HEK293T (cell line): ENCODE measurements at regions not wholly inside any gene's neighbourhood (a gene's known extent, or its start where the extent isn't known, plus 50 kb on each side); places are given as distances from the start of the nearest gene placed in this dataset.
"Not testable (repeated sequence)": the region's sequence is repeated elsewhere in the genome, so short reads cannot be mapped to it uniquely, and the experiment has no call there.

Experiments used
- CTCF ChIA-PET: fragments of 350-600 bp; formaldehyde crosslinking; extraction: SDS; loops from one replicate; lab custom pipeline; 2021; ENCODE audit warnings: antibody characterized with exemption, inconsistent platforms; lab: Yijun Ruan, JAX
- POLR2A ChIA-PET: fragments of 350-600 bp; formaldehyde crosslinking; extraction: SDS; loops from one replicate; lab custom pipeline; 2020; ENCODE audit warnings: antibody characterized with exemption, inconsistent platforms; lab: Yijun Ruan, JAX
- DNase-seq: peaks from one replicate; pipeline ENCODE4 v3.0.0; 2012; ENCODE audit warnings: mixed read lengths; ENCODE audit errors: extremely low spot score
- ARNT ChIP-seq: fragments of 450-650 bp; IDR thresholded peaks from 2 replicates; pipeline ENCODE4 v1.6.1; 2017; ENCODE audit warnings: mild to moderate bottlenecking
- BHLHE40 ChIP-seq: fragments of 450-650 bp; IDR thresholded peaks from 2 replicates; pipeline ENCODE4 v1.6.1; 2016; ENCODE audit warnings: mild to moderate bottlenecking, moderate library complexity, borderline replicate concordance
- CTBP1 ChIP-seq: fragments of 450-650 bp; IDR thresholded peaks from 2 replicates; pipeline ENCODE4 v1.6.1; 2016; ENCODE audit warnings: borderline replicate concordance
- ELF4 ChIP-seq: fragments of 450-650 bp; IDR thresholded peaks from 2 replicates; pipeline ENCODE4 v1.6.1; 2017; ENCODE audit warnings: antibody characterized with exemption
- FOXA1 ChIP-seq: fragments of 450-650 bp; IDR thresholded peaks from 2 replicates; pipeline ENCODE4 v1.6.1; 2016; ENCODE audit warnings: mild to moderate bottlenecking
- FOXK2 ChIP-seq: fragments of 450-650 bp; IDR thresholded peaks from 2 replicates; pipeline ENCODE4 v1.6.1; 2016; ENCODE audit warnings: mild to moderate bottlenecking
- FOXM1 ChIP-seq: fragments of 450-650 bp; IDR thresholded peaks from 2 replicates; pipeline ENCODE4 v1.6.1; 2017; ENCODE audit warnings: mild to moderate bottlenecking, borderline replicate concordance
- HDGF ChIP-seq: fragments of 450-650 bp; IDR thresholded peaks from 2 replicates; pipeline ENCODE4 v1.6.1; 2017; ENCODE audit warnings: antibody characterized with exemption, borderline replicate concordance
- L3MBTL2 ChIP-seq: fragments of 450-650 bp; conservative IDR thresholded peaks from 2 replicates; pipeline ENCODE4 v1.6.1; 2016; ENCODE audit warnings: mild to moderate bottlenecking
- LEF1 ChIP-seq: fragments of 450-650 bp; IDR thresholded peaks from 2 replicates; pipeline ENCODE4 v1.6.1; 2017; ENCODE audit warnings: mild to moderate bottlenecking, borderline replicate concordance
- NFRKB ChIP-seq: fragments of 450-650 bp; IDR thresholded peaks from 2 replicates; pipeline ENCODE4 v1.6.1; 2016; ENCODE audit warnings: mild to moderate bottlenecking, moderate library complexity
- PKNOX1 ChIP-seq: fragments of 450-650 bp; IDR thresholded peaks from 2 replicates; pipeline ENCODE4 v1.6.1; 2016
- SP1 ChIP-seq: fragments of 450-650 bp; IDR thresholded peaks from 2 replicates; pipeline ENCODE4 v1.6.1; 2017
- SUZ12 ChIP-seq: fragments of 450-650 bp; IDR thresholded peaks from 2 replicates; pipeline ENCODE4 v1.6.1; 2016; ENCODE audit warnings: mild to moderate bottlenecking
- TARDBP ChIP-seq: fragments of 450-650 bp; IDR thresholded peaks from 2 replicates; pipeline ENCODE4 v1.6.1; 2016
- ZNF384 ChIP-seq: fragments of 450-650 bp; IDR thresholded peaks from 2 replicates; pipeline ENCODE4 v1.6.1; 2016

GRCh38 chr15:21261965-21262850 is 178.1 kb downstream of the POTEB3 start:
- CTCF ChIA-PET = no interaction called here
- TF ChIP-seq LEF1 (no peak), CTBP1 (no peak), HDGF (no peak), FOXA1 (no peak), SUZ12 (no peak), TARDBP (no peak), SP1 (no peak), FOXK2 (no peak), PKNOX1 (no peak), ELF4 (no peak), NFRKB (no peak), FOXM1 (no peak), ZNF384 (no peak), BHLHE40 (no peak), ARNT (no peak), L3MBTL2 (no peak)
- POLR2A ChIA-PET = no interaction called here
- DNase-seq = no peak

GRCh38 chr15:21261396-21261964 is 178.8 kb downstream of the POTEB3 start:
- TF ChIP-seq FOXK2 = no peak
- TF ChIP-seq NFRKB = no peak
- no peak for TF ChIP-seq TARDBP
- TF ChIP-seq SP1 = no peak
- no peak for TF ChIP-seq BHLHE40
- no peak for TF ChIP-seq L3MBTL2
- no peak for TF ChIP-seq PKNOX1
- no peak for TF ChIP-seq HDGF
- no peak for TF ChIP-seq SUZ12
- TF ChIP-seq FOXA1 = no peak
- no peak for TF ChIP-seq FOXM1
- CTCF ChIA-PET = no interaction called here
- POLR2A ChIA-PET = no interaction called here
- no peak for DNase-seq

- no peak for TF ChIP-seq TARDBP
- TF ChIP-seq ZNF384 = no peak
- no peak for TF ChIP-seq PKNOX1
- no peak for TF ChIP-seq FOXK2
- TF ChIP-seq LEF1 = no peak
- no peak for TF ChIP-seq FOXA1
- TF ChIP-seq HDGF = no peak
- no peak for TF ChIP-seq CTBP1
- no peak for TF ChIP-seq FOXM1
- TF ChIP-seq SUZ12 = no peak
- no peak for TF ChIP-seq ARNT
- TF ChIP-seq L3MBTL2 = no peak
- ChIA-PET POLR2A (no interaction called here), CTCF (no interaction called here)
These were observed 179.3 kb downstream of the POTEB3 start for GRCh38 chr15:21260966-21261395.

GRCh38 chr15:21258635-21259034 is 181.7 kb downstream of the POTEB3 start:
- DNase-seq, POLR2A ChIA-PET, CTCF ChIA-PET: not testable (repeated sequence)

More at GRCh38 chr15:21260966-21261395, 179.3 kb downstream of the POTEB3 start:
- DNase-seq = no peak

- POLR2A ChIA-PET, DNase-seq, CTCF ChIA-PET: not testable (repeated sequence)
These were observed 190.7 kb downstream of the POTEB3 start for GRCh38 chr15:21249508-21250019.
